Vagina (tissue), 2 donors: ENCODE measurements at regions not wholly inside any gene's neighbourhood (a gene's known extent, or its start where the extent isn't known, plus 50 kb on each side); places are given as distances from the start of the nearest gene placed in this dataset.

Experiments used
- DNase-seq, 2 donors: peaks; one replicate each; pipeline ENCODE4 v3.0.0-alpha.2; 2017; ENCODE audit errors: extremely low spot score in 2 of 2
- H3K27ac ChIP-seq: fragments of 200-600 bp; sonication (generic); one replicate; pipeline ENCODE4 v1.5.1; 2019
- H3K27me3 ChIP-seq: fragments of 200-600 bp; sonication (generic); one replicate; pipeline ENCODE4 v1.5.1; 2019
- H3K36me3 ChIP-seq, 2 donors: fragments of 200-600 bp; sonication (generic); one replicate each; pipeline ENCODE4 v1.5.1; 2017 to 2019
- H3K4me1 ChIP-seq: fragments of 200-600 bp; sonication (generic); one replicate; pipeline ENCODE4 v1.5.1; 2019
- H3K4me3 ChIP-seq, 2 donors: fragments of 200-600 bp; sonication (generic); 1 replicate in 1 of 2; 2 replicates in 1 of 2; pipeline ENCODE4 v1.5.1; 2016 to 2019
- H3K9me3 ChIP-seq: fragments of 200-600 bp; sonication (generic); one replicate; pipeline ENCODE4 v1.5.1; 2019
- CTCF ChIP-seq, 3 experiments: fragments of 450-650 bp in 2 of 3; fragments of 200-600 bp in 1 of 3; sonication (generic) in 1 of 3; IDR thresholded peaks; one replicate each; pipeline ENCODE4 v1.5.1; 2017 to 2019; ENCODE audit warnings: antibody characterized with exemption in 3 of 3, mild to moderate bottlenecking in 2 of 3, moderate library complexity in 2 of 3
- POLR2A ChIP-seq, 2 donors: fragments of 450-650 bp; IDR thresholded peaks; one replicate each; pipeline ENCODE4 v1.6.1; 2017; ENCODE audit warnings: antibody characterized with exemption in 2 of 2, mild to moderate bottlenecking in 2 of 2, moderate library complexity in 2 of 2
- POLR2AphosphoS5 ChIP-seq, 2 donors: sonication (generic); formaldehyde crosslinking; IDR thresholded peaks; one replicate each; pipeline ENCODE4 v1.9.0; 2017; ENCODE audit warnings: antibody characterized with exemption in 2 of 2, mild to moderate bottlenecking in 2 of 2, low read depth in 1 of 2; ENCODE audit not compliant: insufficient read depth in 1 of 2
- intact Hi-C: fragments of 100-400 bp; cut with DNase I; formaldehyde crosslinking; loops from one replicate; pipeline ENCODE4 v1.15.1; 2023

GRCh38 chr17:36675250-36675649, 73.9 kb downstream of the MRM1 start:
- no peak for TF ChIP-seq POLR2A (IDR thresholded peaks at IDR 0.05)
- no peak for TF ChIP-seq POLR2AphosphoS5 (IDR thresholded peaks at IDR 0.05; ENCODE audit: insufficient read depth in 1 of 2, low read depth in 1 of 2)
- no peak for TF ChIP-seq CTCF (IDR thresholded peaks at IDR 0.05)
- intact Hi-C loops = no loop called here

GRCh38 chr17:36675786-36676185, 74.4 kb downstream of the MRM1 start:
- intact Hi-C loops = no loop called here
- no peaks in the 10 kb centered on the region for H3K4me1 ChIP-seq
- H3K36me3 ChIP-seq = no peaks in the 10 kb centered on the region
- H3K9me3 ChIP-seq = no peaks in the 10 kb centered on the region
- H3K4me3 ChIP-seq = no peak overlapping the region
- H3K27ac ChIP-seq = no peak overlapping the region
- TF ChIP-seq POLR2A (IDR thresholded peaks at IDR 0.05) (no peak), CTCF (IDR thresholded peaks at IDR 0.05) (no peak), POLR2AphosphoS5 (IDR thresholded peaks at IDR 0.05; ENCODE audit: insufficient read depth in 1 of 2, low read depth in 1 of 2) (no peak)
- H3K27me3 ChIP-seq = no peaks in the 10 kb centered on the region
- DNase-seq = no peak

More at GRCh38 chr17:36675250-36675649, 73.9 kb downstream of the MRM1 start:
- no peak for DNase-seq
- H3K9me3 ChIP-seq = no peaks in the 10 kb centered on the region
- no peaks in the 10 kb centered on the region for H3K27me3 ChIP-seq
- no peak overlapping the region for H3K27ac ChIP-seq
- H3K4me3 ChIP-seq = no peak overlapping the region
- H3K4me1 ChIP-seq = no peaks in the 10 kb centered on the region
- H3K36me3 ChIP-seq = no peaks in the 10 kb centered on the region

GRCh38 chr17:36679815-36680467, 78.6 kb downstream of the MRM1 start:
- no peak overlapping the region for H3K27ac ChIP-seq
- H3K4me3 ChIP-seq = no peak overlapping the region
- no peaks in the 10 kb centered on the region for H3K9me3 ChIP-seq
- no peak for DNase-seq
- no peak for TF ChIP-seq POLR2A (IDR thresholded peaks at IDR 0.05)
- TF ChIP-seq CTCF (IDR thresholded peaks at IDR 0.05) = no peak
- no peak for TF ChIP-seq POLR2AphosphoS5 (IDR thresholded peaks at IDR 0.05; ENCODE audit: insufficient read depth in 1 of 2, low read depth in 1 of 2)
- H3K36me3 ChIP-seq = no peaks in the 10 kb centered on the region
- intact Hi-C loops = no loop called here
- no peaks in the 10 kb centered on the region for H3K4me1 ChIP-seq
- H3K27me3 ChIP-seq = no peaks in the 10 kb centered on the region

GRCh38 chr17:36680701-36681202, 79.4 kb downstream of the MRM1 start:
- no peak overlapping the region for H3K4me3 ChIP-seq
- H3K36me3 ChIP-seq = no peaks in the 10 kb centered on the region
- no peak for DNase-seq
- H3K27me3 ChIP-seq = no peaks in the 10 kb centered on the region
- intact Hi-C loops = no loop called here
- no peak for TF ChIP-seq POLR2A (IDR thresholded peaks at IDR 0.05)
- no peak for TF ChIP-seq CTCF (IDR thresholded peaks at IDR 0.05)
- TF ChIP-seq POLR2AphosphoS5 (IDR thresholded peaks at IDR 0.05; ENCODE audit: insufficient read depth in 1 of 2, low read depth in 1 of 2) = no peak
- no peaks in the 10 kb centered on the region for H3K9me3 ChIP-seq
- H3K4me1 ChIP-seq = no peaks in the 10 kb centered on the region
- H3K27ac ChIP-seq = no peak overlapping the region

GRCh38 chr17:36682773-36683172, 81.4 kb downstream of the MRM1 start:
- intact Hi-C loops = no loop called here
- H3K27me3 ChIP-seq = no peaks in the 10 kb centered on the region
- no peaks in the 10 kb centered on the region for H3K9me3 ChIP-seq
- H3K4me1 ChIP-seq = no peaks in the 10 kb centered on the region
- TF ChIP-seq POLR2A (IDR thresholded peaks at IDR 0.05) (no peak), POLR2AphosphoS5 (IDR thresholded peaks at IDR 0.05; ENCODE audit: insufficient read depth in 1 of 2, low read depth in 1 of 2) (no peak), CTCF (IDR thresholded peaks at IDR 0.05) (no peak)
- no peaks in the 10 kb centered on the region for H3K36me3 ChIP-seq
- no peak for DNase-seq
- H3K27ac ChIP-seq = no peak overlapping the region
- no peak overlapping the region for H3K4me3 ChIP-seq
